Nephron (organoid): ENCODE measurements at regions not wholly inside any gene's neighbourhood (a gene's known extent, or its start where the extent isn't known, plus 50 kb on each side); places are given as distances from the start of the nearest gene placed in this dataset.

Source experiments
- H3K27ac Mint-ChIP-seq, 3 experiments: 2 replicates each; pipeline ENCODE4 v1.8.0; 2020; ENCODE audit warnings: mixed read lengths in 3 of 3, mild to moderate bottlenecking in 2 of 3, moderate library complexity in 1 of 3
- H3K27me3 Mint-ChIP-seq: 2 replicates; pipeline ENCODE4 v1.8.0; 2021; ENCODE audit warnings: low read depth, mild to moderate bottlenecking, moderate library complexity, mixed read lengths
- H3K36me3 Mint-ChIP-seq: 2 replicates; pipeline ENCODE4 v1.8.0; 2020; ENCODE audit warnings: low read depth, mixed read lengths
- H3K4me1 Mint-ChIP-seq: 2 replicates; pipeline ENCODE4 v1.8.0; 2020; ENCODE audit warnings: mixed read lengths
- H3K4me3 Mint-ChIP-seq, 3 experiments: 2 replicates each; pipeline ENCODE4 v1.8.0; 2020; ENCODE audit warnings: mild to moderate bottlenecking in 3 of 3, mixed read lengths in 3 of 3, moderate library complexity in 2 of 3
- H3K9me3 Mint-ChIP-seq: 2 replicates; pipeline ENCODE4 v1.8.0; 2020; ENCODE audit warnings: mixed read lengths
- CTCF ChIP-seq, 3 experiments: fragments of 200-600 bp; sonication (generic); IDR thresholded peaks; one replicate each; pipeline ENCODE4 v1.5.0; 2021; ENCODE audit warnings: antibody characterized with exemption in 3 of 3; ENCODE audit not compliant: unreplicated experiment in 3 of 3

GRCh38 chr4:23660865-23661264 is 229.0 kb downstream of the PPARGC1A start:
- no peak for TF ChIP-seq CTCF (IDR thresholded peaks at IDR 0.05; ENCODE audit: unreplicated experiment in 3 of 3)
- no peak overlapping the region for H3K27ac Mint-ChIP-seq
- H3K9me3 Mint-ChIP-seq = peaks cover 2% of the 10 kb centered on the region
- H3K4me1 Mint-ChIP-seq = no peaks in the 10 kb centered on the region
- no peak overlapping the region for H3K4me3 Mint-ChIP-seq
- no peaks in the 10 kb centered on the region for H3K27me3 Mint-ChIP-seq
- no peaks in the 10 kb centered on the region for H3K36me3 Mint-ChIP-seq

GRCh38 chr4:23654791-23655190 is 235.1 kb downstream of the PPARGC1A start:
- no peaks in the 10 kb centered on the region for H3K4me1 Mint-ChIP-seq
- no peak overlapping the region for H3K27ac Mint-ChIP-seq
- no peak overlapping the region for H3K4me3 Mint-ChIP-seq
- no peaks in the 10 kb centered on the region for H3K27me3 Mint-ChIP-seq
- peaks cover 6% of the 10 kb centered on the region for H3K9me3 Mint-ChIP-seq
- TF ChIP-seq CTCF (IDR thresholded peaks at IDR 0.05; ENCODE audit: unreplicated experiment in 3 of 3) = no peak
- H3K36me3 Mint-ChIP-seq = no peaks in the 10 kb centered on the region

- H3K9me3 Mint-ChIP-seq = peaks cover 7% of the 10 kb centered on the region
- H3K4me3 Mint-ChIP-seq = no peak overlapping the region
- H3K36me3 Mint-ChIP-seq = no peaks in the 10 kb centered on the region
- H3K27me3 Mint-ChIP-seq = no peaks in the 10 kb centered on the region
- H3K27ac Mint-ChIP-seq = no peak overlapping the region
- no peak for TF ChIP-seq CTCF (IDR thresholded peaks at IDR 0.05; ENCODE audit: unreplicated experiment in 3 of 3)
- H3K4me1 Mint-ChIP-seq = no peaks in the 10 kb centered on the region
Measured at GRCh38 chr4:23648854-23649596, 240.8 kb downstream of the PPARGC1A start.

GRCh38 chr4:23635468-23635867 is 254.4 kb downstream of the PPARGC1A start:
- Mint-ChIP-seq H3K27me3 (no peaks in the 10 kb centered on the region), H3K4me1 (no peaks in the 10 kb centered on the region), H3K36me3 (no peaks in the 10 kb centered on the region), H3K4me3 (no peak overlapping the region), H3K9me3 (no peaks in the 10 kb centered on the region), H3K27ac (no peak overlapping the region)
- no peak for TF ChIP-seq CTCF (IDR thresholded peaks at IDR 0.05; ENCODE audit: unreplicated experiment in 3 of 3)

- Mint-ChIP-seq H3K9me3 (peaks cover 2% of the 10 kb centered on the region), H3K4me1 (no peaks in the 10 kb centered on the region), H3K27ac (no peak overlapping the region), H3K27me3 (no peaks in the 10 kb centered on the region), H3K4me3 (no peak overlapping the region), H3K36me3 (no peaks in the 10 kb centered on the region)
- TF ChIP-seq CTCF (IDR thresholded peaks at IDR 0.05; ENCODE audit: unreplicated experiment in 3 of 3) = no peak
Measured at GRCh38 chr4:23631255-23631950, 258.4 kb downstream of the PPARGC1A start.

GRCh38 chr4:23630110-23630509 is 259.7 kb downstream of the PPARGC1A start:
- Mint-ChIP-seq H3K4me3 (no peak overlapping the region), H3K9me3 (peaks cover 2% of the 10 kb centered on the region)

More at GRCh38 chr4:23630110-23630509, 259.7 kb downstream of the PPARGC1A start:
- no peaks in the 10 kb centered on the region for H3K36me3 Mint-ChIP-seq
- no peak for TF ChIP-seq CTCF (IDR thresholded peaks at IDR 0.05; ENCODE audit: unreplicated experiment in 3 of 3)
- no peaks in the 10 kb centered on the region for H3K27me3 Mint-ChIP-seq
- H3K4me1 Mint-ChIP-seq = no peaks in the 10 kb centered on the region
- no peak overlapping the region for H3K27ac Mint-ChIP-seq
